ENCODE measurements at regions not wholly inside any gene's neighbourhood (a gene's known extent, or its start where the extent isn't known, plus 50 kb on each side); places are given as distances from the start of the nearest gene placed in this dataset.

GRCh38 chr18:40985436-40985835 is 969.6 kb upstream of the PIK3C3 start:
- H3K4me3 ChIP-seq (ENCODE audit: low read depth, low read length): no peak overlapping the region
- TF ChIP-seq CTCF (IDR thresholded peaks at IDR 0.05; ENCODE audit: insufficient read depth, low read length, severe bottlenecking): no peak
- H3K27me3 ChIP-seq (ENCODE audit: control insufficient read depth, insufficient read depth, low read length): no peaks in the 10 kb centered on the region
- no peaks in the 10 kb centered on the region for H3K36me3 ChIP-seq (ENCODE audit: control insufficient read depth, insufficient read depth, low read length)
- FAIRE-seq: no peak
- DNase-seq (ENCODE audit: low read depth): no peak

- Histone ChIP-seq H3K36me3 (ENCODE audit: control insufficient read depth, insufficient read depth, low read length) (no peaks in the 10 kb centered on the region), H3K4me3 (ENCODE audit: low read depth, low read length) (no peak overlapping the region), H3K27me3 (ENCODE audit: control insufficient read depth, insufficient read depth, low read length) (no peaks in the 10 kb centered on the region)
- no peak for FAIRE-seq
- no peak for TF ChIP-seq CTCF (IDR thresholded peaks at IDR 0.05; ENCODE audit: insufficient read depth, low read length, severe bottlenecking)
- DNase-seq (ENCODE audit: low read depth): peak; percentile 69
Measured at GRCh38 chr18:40984856-40985255, 970.2 kb upstream of the PIK3C3 start.

- FAIRE-seq (no peak), DNase-seq (ENCODE audit: low read depth) (no peak)
- TF ChIP-seq CTCF (IDR thresholded peaks at IDR 0.05; ENCODE audit: insufficient read depth, low read length, severe bottlenecking): no peak
- no peak overlapping the region for H3K4me3 ChIP-seq (ENCODE audit: low read depth, low read length)
- no peaks in the 10 kb centered on the region for H3K27me3 ChIP-seq (ENCODE audit: control insufficient read depth, insufficient read depth, low read length)
- H3K36me3 ChIP-seq (ENCODE audit: control insufficient read depth, insufficient read depth, low read length): no peaks in the 10 kb centered on the region
Measured at GRCh38 chr18:40983835-40984234, 971.2 kb upstream of the PIK3C3 start.

GRCh38 chr18:40980171-40980570 is 974.9 kb upstream of the PIK3C3 start:
- FAIRE-seq (no peak), DNase-seq (ENCODE audit: low read depth) (no peak)
- H3K4me3 ChIP-seq (ENCODE audit: low read depth, low read length): no peak overlapping the region
- TF ChIP-seq CTCF (IDR thresholded peaks at IDR 0.05; ENCODE audit: insufficient read depth, low read length, severe bottlenecking): no peak
- H3K27me3 ChIP-seq (ENCODE audit: control insufficient read depth, insufficient read depth, low read length): no peaks in the 10 kb centered on the region
- H3K36me3 ChIP-seq (ENCODE audit: control insufficient read depth, insufficient read depth, low read length): no peaks in the 10 kb centered on the region

GRCh38 chr18:40976050-40976449 is 979.0 kb upstream of the PIK3C3 start:
- Histone ChIP-seq H3K4me3 (ENCODE audit: low read depth, low read length) (no peak overlapping the region), H3K36me3 (ENCODE audit: control insufficient read depth, insufficient read depth, low read length) (no peaks in the 10 kb centered on the region), H3K27me3 (ENCODE audit: control insufficient read depth, insufficient read depth, low read length) (no peaks in the 10 kb centered on the region)
- TF ChIP-seq CTCF (IDR thresholded peaks at IDR 0.05; ENCODE audit: insufficient read depth, low read length, severe bottlenecking): no peak
- no peak for DNase-seq (ENCODE audit: low read depth)
- no peak for FAIRE-seq

GRCh38 chr18:40974448-40974847 is 980.6 kb upstream of the PIK3C3 start:
- DNase-seq (ENCODE audit: low read depth) (no peak), FAIRE-seq (no peak)
- H3K4me3 ChIP-seq (ENCODE audit: low read depth, low read length): no peak overlapping the region
- no peak for TF ChIP-seq CTCF (IDR thresholded peaks at IDR 0.05; ENCODE audit: insufficient read depth, low read length, severe bottlenecking)
- no peaks in the 10 kb centered on the region for H3K36me3 ChIP-seq (ENCODE audit: control insufficient read depth, insufficient read depth, low read length)
- H3K27me3 ChIP-seq (ENCODE audit: control insufficient read depth, insufficient read depth, low read length): no peaks in the 10 kb centered on the region

Measured in bronchial epithelial cell (primary cell).